ENCODE measurements at regions not wholly inside any gene's neighbourhood (a gene's known extent, or its start where the extent isn't known, plus 50 kb on each side); places are given as distances from the start of the nearest gene placed in this dataset.

DNA sequence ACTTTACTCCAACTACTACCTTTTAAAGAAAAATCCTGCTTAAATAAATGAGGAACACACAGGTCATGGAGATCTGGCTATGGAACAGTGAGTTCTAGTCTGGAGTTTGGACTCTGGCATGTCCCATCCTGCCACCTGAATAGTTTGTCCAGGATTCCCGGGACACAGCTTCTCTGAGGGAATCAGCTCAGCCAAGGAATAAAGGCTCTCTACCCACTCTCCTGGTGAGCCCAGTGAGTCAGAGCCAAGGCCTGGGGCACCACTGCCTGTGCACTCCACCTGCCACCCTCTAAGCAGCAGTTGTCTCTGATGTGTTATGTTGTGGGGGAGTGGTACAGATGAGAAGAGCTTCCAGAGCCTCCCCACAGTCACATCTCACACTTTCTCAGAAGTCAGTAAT is 113.5 kb downstream of the HTR5A start:
- peak; percentile 52 to 74 for DNase-seq (ENCODE audit: extremely low spot score in 2 of 2)
- Histone ChIP-seq H3K4me1 (no peaks in the 10 kb centered on the region), H3K36me3 (no peaks in the 10 kb centered on the region), H3K9me3 (no peaks in the 10 kb centered on the region), H3K4me3 (no peak overlapping the region), H3K27me3 (no peaks in the 10 kb centered on the region), H3K27ac (no peak overlapping the region)
- TF ChIP-seq POLR2A (IDR thresholded peaks at IDR 0.05) (no peak), POLR2AphosphoS5 (IDR thresholded peaks at IDR 0.05; ENCODE audit: insufficient read depth in 1 of 2, low read depth in 1 of 2) (no peak)
- TF ChIP-seq, protein P1, sequence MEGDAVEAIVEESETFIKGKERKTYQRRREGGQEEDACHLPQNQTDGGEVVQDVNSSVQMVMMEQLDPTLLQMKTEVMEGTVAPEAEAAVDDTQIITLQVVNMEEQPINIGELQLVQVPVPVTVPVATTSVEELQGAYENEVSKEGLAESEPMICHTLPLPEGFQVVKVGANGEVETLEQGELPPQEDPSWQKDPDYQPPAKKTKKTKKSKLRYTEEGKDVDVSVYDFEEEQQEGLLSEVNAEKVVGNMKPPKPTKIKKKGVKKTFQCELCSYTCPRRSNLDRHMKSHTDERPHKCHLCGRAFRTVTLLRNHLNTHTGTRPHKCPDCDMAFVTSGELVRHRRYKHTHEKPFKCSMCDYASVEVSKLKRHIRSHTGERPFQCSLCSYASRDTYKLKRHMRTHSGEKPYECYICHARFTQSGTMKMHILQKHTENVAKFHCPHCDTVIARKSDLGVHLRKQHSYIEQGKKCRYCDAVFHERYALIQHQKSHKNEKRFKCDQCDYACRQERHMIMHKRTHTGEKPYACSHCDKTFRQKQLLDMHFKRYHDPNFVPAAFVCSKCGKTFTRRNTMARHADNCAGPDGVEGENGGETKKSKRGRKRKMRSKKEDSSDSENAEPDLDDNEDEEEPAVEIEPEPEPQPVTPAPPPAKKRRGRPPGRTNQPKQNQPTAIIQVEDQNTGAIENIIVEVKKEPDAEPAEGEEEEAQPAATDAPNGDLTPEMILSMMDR (IDR thresholded peaks at IDR 0.05) = no peak
- intact Hi-C loops (cut with DNase I) = loop anchor here (10.0 kb wide), 1 partner anchor 259 kb away; no protein-coding TSS in a partner anchor

DNA sequence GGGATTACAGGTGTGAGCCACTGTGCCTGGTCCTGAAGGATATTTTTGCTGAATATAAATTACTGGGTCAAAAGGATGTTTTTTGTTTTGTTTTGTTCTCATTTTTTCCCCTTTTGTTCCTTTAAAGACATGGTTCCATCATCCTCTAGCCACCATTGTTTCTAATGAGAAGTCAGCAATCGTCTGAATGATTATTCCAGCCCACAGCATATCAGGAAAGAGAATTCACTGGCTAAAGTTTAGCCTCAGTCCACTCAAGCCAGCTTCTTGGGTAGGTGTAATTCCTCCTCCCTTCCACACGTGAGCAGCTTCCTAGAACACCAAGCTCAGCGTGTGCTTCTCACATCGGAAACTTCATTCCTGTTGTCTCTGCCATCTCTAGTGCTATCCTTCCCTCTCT is 112.8 kb upstream of the INSIG1 start:
- no peak overlapping the region for H3K27ac ChIP-seq
- intact Hi-C loops (cut with DNase I) = loop anchor here (10.0 kb wide), 1 partner anchor 260 kb away; no protein-coding TSS in a partner anchor
- no peaks in the 10 kb centered on the region for H3K9me3 ChIP-seq
- no peak overlapping the region for H3K4me3 ChIP-seq
- H3K27me3 ChIP-seq = no peaks in the 10 kb centered on the region
- TF ChIP-seq, protein P1 (IDR thresholded peaks at IDR 0.05) = no peak
- TF ChIP-seq POLR2AphosphoS5 (IDR thresholded peaks at IDR 0.05; ENCODE audit: insufficient read depth in 1 of 2, low read depth in 1 of 2) (no peak), POLR2A (IDR thresholded peaks at IDR 0.05) (no peak)
- H3K4me1 ChIP-seq = no peaks in the 10 kb centered on the region
- peak; percentile 6 to 9 for DNase-seq (ENCODE audit: extremely low spot score in 2 of 2)
- no peaks in the 10 kb centered on the region for H3K36me3 ChIP-seq

DNA sequence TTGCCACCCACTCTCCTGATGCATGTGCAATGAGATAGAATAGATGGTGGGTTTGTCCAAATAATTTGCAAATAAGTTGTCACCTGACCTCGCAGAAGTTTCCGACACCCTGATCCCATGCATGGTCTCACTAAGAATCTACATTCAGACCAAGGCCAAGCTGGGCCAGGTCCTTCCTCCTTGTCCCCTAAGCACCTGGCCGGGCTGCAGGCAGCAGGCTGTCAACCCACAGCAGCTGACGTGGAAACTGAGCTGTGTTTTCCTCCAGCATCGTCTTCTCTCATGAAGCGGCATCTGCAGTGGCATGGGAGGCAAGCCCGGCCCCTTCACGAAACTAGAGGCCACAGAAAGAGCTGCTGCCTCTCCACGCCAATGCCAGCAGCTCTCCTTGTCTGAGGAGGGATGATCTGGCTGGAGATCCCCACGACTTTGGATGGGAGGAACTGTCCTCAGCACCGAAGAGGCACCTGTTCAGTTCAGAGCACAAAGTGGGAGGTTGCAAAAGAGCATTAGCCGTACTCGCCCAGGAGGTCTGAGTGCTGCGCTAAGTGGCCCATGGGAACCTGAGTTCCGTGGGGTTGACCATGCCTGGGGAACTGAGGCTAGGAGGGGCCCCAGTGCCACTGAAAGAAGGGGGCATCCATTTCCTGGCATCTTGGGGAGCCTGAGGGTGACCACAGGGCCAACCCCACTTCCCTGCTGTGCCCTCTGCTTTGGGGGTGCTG is 110.5 kb upstream of the INSIG1 start:
- Histone ChIP-seq H3K36me3 (no peaks in the 10 kb centered on the region), H3K27ac (no peak overlapping the region), H3K4me3 (no peak overlapping the region), H3K4me1 (peaks cover 9% of the 10 kb centered on the region), H3K27me3 (no peaks in the 10 kb centered on the region), H3K9me3 (no peaks in the 10 kb centered on the region)
- TF ChIP-seq POLR2A (IDR thresholded peaks at IDR 0.05) (no peak), POLR2AphosphoS5 (IDR thresholded peaks at IDR 0.05; ENCODE audit: insufficient read depth in 1 of 2, low read depth in 1 of 2) (no peak)
- TF ChIP-seq, protein P1 (IDR thresholded peaks at IDR 0.05) = no peak
- DNase-seq (ENCODE audit: extremely low spot score in 2 of 2) = peak in 1 of 2 donors; percentile 91
- intact Hi-C loops (cut with DNase I) = loop anchor here (10.0 kb wide), 1 partner anchor 262 kb away; no protein-coding TSS in a partner anchor

DNA sequence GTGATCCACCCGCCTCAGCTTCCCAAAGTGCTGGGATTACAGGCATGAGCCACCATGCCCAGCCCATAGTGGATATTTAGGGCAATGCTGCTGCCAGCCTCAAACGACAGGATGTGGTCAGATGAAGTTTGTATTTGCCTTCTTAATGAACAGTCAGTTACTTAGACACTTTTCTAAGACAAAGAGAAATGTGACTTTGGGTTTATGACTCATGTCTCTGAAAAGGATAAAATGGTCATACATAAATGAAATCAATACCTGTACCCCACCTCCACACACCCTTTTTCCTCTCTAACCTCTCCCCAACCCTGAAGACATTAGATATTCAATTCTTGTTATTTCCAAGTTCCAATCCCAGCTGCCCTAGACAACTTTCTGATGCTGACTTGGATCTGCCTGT is 109.3 kb upstream of the INSIG1 start:
- H3K27ac ChIP-seq = no peak overlapping the region
- no peak overlapping the region for H3K4me3 ChIP-seq
- H3K27me3 ChIP-seq = no peaks in the 10 kb centered on the region
- peaks cover 9% of the 10 kb centered on the region for H3K4me1 ChIP-seq
- intact Hi-C loops (cut with DNase I) = loop anchor here (10.0 kb wide), 1 partner anchor 264 kb away; no protein-coding TSS in a partner anchor
- H3K36me3 ChIP-seq = no peaks in the 10 kb centered on the region
- TF ChIP-seq POLR2A (IDR thresholded peaks at IDR 0.05) (no peak), POLR2AphosphoS5 (IDR thresholded peaks at IDR 0.05; ENCODE audit: insufficient read depth in 1 of 2, low read depth in 1 of 2) (no peak)
- TF ChIP-seq, protein P1 (IDR thresholded peaks at IDR 0.05) = no peak
- DNase-seq (ENCODE audit: extremely low spot score in 2 of 2) = no peak
- no peaks in the 10 kb centered on the region for H3K9me3 ChIP-seq

Measured in vagina (tissue), 2 donors.